NCI-H510A (cell line): ENCODE measurements at regions not wholly inside any gene's neighbourhood (a gene's known extent, or its start where the extent isn't known, plus 50 kb on each side); places are given as distances from the start of the nearest gene placed in this dataset.

Experiments used
- DNase-seq: peaks from one replicate; lab custom pipeline; 2025; lab: John Stamatoyannopoulos, UW

DNA sequence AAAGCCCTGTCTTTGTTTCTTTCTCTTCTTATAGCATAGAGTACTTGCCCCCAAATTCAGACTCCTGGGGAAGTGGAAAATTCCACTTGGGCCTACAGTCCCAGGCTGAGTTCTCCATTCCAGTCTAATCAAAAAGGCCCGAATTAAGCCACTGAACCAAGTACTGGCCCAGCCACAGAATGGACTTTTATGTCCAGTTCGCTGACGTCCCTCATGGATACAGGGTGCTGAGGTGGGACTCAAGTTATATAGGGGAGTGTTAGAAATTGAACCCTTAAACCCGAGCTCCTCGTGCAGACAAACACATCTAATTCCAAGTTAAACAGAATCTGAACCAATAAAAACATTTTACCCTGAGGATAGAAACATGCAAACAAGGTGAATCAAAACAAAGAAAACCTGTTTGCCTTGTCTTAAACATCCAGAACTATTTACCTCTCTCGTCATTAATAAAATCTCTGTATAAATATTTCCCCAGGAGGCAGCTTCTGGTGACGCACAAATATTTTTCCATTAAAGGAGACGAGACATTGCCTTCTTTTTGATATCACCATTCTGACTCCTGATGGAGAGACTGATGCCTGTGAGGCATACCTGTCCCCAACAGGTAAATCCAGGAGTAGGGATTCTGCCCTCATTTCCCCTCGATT, 136.8 kb upstream of the ARL4C start:
- DNase-seq: no peak

DNA sequence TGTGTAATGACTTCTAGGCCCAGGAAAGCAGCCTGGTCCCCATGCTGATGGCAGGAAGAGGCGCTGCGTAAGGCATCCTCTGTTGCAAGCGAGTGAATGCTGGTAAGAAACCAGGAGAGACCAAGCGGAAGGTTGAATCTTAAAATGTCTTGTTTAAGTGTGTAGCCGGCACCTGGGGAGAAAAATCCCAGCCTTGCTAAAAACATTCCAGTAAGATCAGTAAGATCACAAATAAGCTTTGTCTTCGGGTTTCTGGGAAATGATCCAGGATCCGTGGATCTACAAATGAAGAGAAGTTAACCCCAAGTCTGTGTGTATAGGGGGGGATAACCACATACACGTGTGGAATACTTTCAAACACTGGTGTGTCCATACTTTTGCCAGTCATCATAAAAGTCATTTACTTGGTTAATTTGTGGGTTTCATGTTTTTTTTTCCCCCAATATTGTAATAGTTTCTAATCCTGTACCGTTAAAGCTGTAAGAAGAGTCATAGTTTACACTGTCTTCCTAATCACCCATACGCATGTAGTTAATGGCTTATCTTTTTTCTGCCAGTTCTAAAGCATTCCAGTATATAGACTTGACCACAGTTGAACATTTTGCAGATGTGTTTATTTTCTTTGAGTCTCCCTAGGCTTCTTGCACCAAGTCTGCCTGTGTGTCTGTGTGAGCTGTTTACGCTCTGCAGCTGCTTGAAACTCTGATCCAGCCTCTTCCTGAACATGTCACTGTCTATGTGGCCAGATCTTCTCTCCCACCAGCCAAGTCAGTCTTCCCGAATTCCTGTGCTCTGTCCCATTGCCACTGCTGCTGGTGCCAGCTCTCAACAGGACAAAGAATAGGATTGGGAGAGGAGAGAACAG, 135.9 kb upstream of the ARL4C start:
- DNase-seq: no peak

DNA sequence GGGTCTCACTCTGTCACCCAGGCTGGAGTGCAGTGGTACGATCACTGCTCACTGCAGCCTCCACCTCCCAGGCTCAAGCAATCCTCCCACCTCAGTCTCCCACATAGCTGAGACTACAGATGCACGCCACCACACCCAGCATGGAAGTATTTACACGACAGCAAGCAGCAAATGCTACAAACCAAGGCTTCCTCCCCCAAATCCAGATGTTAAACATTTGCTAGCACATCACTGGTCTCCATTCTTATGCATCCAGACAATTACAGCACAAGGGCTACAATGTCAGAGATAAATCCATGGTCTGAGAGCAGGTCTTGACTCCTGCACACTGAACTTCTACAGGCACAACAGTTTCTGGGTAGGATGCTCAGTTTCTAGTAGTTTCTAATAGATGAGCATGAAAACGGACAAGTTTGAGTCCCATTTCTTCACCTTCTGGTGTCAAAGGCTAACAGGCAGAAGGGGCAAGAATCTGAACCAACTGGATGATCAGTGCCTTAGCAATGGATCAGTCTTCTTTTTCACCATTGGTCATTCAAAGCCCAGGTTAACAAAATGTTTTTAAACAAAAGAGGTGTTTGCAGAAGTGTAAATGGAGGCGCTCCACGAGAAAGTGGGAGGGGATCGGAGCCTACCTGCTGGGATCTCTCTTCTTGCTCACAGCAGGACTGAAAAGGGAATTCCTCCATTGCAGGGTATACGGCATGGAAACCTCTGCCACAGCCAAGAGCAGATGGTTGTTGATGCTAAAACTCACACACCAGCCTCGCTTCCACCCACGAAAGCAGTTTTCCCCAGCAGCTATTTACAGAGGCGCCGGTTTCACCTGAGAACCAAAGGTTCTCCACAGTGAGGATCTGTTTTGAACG, 135.0 kb upstream of the ARL4C start:
- DNase-seq: no peak

DNA sequence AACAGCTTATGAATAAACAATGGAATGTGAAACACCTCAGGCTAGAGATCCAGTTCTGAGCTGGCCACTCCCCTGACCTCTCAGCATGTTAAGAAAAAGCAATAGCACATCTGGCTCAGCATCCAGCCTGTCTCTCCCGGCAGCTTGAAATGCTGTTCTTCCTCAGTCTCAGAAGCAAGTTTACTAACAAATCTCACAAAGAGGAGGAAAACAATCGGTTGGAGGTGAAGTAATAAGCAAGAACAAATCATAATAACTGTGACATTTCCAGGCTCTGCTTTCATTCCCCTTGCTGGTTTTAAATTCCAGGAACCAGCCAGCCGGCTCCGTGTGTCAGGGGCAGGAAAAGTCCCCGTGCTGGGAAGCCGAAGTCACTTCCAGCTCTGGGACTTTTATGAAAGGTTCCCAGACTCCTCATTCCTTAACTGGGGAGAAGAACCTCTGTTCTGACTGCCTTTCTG, 133.9 kb upstream of the ARL4C start:
- DNase-seq: no peak

DNA sequence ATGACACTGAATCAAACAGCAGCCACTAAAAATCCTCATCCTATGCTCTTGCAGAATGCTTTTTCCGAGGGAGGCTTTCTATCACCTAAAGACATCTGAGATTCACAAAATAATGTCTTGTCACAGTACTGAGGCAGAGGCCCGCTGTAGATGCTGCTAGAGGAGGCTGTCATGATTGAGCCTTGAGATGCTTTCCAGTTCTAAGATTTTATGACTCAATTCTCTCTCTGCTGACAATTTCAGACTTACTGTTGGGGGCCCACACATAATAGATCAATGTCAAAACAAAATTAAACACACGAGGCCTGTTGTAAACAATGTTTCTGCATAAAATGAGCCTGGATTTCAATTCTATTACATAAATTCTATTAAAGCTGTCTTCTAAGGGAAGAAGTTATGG, 132.7 kb upstream of the ARL4C start:
- no peak for DNase-seq

DNA sequence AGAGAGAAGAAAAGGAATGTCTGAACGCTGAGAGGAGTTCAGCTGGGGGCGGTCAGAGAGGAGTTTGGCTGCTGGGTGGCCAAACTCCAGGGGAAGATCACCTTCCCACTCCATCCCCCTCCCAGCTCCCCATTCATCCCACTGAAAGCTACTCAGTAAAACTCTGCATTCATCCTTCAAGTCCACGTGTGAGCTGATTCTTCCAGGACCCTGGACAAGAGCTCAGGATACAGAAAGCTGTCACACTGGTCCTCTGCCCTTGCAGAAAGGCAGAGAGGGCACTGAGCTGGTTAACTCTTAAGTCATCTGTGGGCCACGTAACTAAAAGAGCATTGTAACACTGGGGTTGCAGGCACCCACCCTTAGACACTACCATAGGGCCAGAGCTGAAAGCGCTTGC, 132.1 kb upstream of the ARL4C start:
- DNase-seq: no peak

DNA sequence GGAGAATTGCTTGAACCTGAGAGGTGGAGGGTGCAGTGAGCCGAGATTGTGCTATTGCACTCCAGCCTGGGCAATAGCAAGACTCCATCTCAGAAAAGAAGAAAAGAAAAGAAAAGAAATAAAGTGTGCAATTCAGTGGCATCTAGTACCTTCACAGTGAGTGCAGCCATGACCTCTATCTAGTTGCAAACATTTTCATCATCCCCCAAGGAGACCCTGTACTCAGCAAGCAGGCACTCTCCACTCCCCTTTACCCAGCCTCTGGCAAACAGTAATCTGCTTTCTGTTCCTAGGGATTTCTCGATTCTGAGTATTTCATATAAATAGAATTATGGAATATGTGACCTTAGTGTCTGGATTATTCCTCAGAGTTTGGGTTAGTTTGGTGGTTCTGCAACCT, 130.4 kb upstream of the ARL4C start:
- no peak for DNase-seq

DNA sequence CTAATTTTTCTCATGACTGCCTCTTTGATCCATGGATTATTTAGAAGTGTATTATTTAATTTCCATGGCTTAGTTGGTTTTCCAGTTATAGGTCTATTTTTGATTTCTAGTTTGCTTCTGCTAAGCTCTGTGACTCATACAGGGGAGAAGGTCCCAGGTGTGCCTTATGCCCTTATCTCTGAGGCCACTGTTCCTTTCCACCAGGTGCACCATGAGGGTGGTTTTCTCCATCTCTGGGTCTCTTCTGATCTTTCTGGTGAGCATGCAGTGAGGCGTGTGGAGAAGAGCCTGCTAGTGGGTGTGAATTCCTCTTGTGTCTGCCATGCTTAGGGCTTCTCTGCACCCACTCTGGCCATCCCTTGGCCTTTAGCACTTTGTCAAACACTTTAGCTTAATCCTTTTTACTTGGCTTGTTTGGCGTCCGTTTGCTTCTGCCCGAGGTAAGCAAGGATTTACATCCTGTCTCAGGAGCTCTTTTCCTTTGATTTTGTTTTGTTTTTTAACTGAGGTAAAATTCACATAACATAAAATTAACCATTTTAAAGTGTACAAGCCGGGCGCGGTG, 129.8 kb upstream of the ARL4C start:
- DNase-seq: no peak

DNA sequence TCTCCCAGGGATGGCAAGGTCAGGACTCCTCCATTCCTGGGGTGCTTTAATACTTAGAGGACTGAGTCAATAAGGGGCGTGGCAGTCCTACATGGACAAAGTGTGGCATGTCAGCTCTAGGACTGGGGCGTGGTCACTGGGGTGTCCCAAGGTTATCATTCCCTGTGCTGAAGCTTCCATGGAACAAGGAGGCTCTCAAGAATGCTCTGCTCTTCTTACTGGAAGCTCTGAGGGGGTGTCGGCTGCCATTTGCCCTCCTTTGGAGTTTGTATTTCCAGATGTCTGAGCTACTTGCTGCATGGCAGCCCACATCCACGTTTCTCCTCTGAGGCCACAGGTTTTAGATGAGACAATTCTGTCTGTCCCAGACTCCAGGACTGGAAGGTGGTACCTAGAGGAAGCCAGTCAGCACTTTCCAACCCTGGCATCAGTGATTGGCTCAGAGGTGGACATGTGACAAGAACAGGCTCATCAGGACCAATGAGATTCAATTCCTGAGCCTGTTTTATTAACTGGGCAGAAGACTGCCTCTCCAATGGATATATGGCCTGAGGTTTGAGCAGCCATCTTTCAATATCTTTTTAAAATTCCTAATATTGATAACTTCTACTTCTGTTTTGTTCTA, 128.9 kb upstream of the ARL4C start:
- no peak for DNase-seq

DNA sequence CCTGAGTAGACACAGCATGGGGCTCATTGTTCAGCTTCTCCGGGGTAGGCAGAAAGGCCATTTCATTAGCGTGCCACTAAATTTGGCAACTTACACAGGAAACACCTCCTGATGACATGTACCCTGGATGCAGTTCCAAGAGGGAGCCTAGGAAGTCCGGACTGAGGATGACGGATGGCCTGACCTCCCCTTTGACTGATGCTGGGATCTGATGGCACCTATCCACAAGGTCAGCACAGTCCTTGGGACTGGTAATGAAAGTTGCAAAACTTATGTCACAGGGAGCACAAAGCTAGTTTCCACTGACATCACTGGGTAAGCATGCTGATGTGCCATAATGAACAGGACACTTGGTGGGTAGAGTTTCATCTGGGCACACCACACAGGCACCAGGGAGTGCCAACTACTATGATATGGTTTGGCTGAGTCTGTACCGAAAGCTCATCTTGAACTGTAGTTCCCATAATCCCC, 126.7 kb upstream of the ARL4C start:
- DNase-seq: no peak

DNA sequence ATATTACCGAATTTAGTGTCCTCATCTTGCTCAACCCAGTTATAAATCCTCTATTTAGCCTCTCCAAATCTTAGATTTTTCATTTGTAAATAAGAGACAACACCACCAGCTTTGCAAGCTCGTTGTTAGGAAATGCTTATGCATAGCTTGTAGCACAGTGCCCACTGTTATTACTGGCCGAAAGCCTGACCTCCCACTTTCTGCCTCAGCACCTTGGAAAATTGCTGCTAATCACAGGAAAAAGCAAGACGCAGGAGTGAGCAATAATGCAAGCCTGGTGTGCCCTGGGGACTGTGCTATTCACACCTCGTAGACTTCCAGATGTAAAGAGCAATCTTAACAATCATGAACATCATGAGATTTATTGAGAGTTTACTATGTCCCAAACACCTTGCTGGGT, 124.2 kb upstream of the ARL4C start:
- no peak for DNase-seq

DNA sequence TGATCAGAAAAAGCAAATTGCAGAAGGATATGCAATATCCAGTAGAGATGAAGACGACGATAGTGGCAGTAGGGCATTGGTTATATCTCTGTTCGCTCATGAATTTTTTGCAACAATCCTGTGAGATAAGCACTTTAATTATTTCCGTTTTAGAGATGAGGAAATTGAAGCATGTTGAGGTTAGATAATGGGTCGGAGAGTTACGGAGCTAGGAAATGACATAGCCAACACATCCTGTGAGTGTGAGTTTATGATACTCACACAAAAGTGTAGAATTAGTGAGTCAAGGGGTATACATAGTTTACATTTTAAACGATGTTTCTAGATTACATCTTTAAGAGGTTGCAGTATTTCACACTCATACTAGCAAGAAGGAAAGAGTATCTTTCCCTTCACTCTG, 123.1 kb upstream of the ARL4C start:
- no peak for DNase-seq

DNA sequence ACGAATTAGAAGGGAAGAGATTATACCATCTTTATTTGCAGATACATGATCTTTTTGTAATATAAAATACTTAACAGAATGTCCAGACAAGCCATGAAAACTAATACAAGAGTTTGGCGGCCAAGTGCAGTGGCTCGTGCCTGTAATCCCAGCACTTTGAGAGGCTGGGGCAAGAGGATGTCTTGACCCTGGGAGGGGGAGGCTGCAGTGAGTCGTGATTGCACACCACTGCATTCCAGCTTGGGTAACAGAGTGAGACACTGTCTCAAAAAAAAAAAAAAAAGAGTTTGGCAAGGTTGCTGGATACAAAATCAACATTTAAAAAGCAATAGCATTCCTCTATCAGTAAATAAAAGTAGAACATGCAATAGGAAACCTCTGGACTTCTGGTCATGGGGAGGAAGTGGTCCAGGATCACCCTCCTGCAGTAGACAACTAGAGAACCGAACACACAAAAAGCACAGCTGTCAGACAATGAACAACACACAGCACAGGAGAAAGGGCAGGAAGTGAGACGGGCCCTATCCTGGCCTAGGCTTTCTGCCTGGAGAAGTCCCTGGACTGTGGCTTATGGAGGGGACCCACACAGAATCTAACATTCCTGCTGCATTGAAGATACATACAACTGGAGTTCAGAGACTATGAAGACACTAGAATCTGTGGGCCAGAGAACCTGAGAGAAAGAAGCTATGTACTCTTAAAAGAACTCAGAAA, 118.9 kb upstream of the ARL4C start:
- DNase-seq: no peak

DNA sequence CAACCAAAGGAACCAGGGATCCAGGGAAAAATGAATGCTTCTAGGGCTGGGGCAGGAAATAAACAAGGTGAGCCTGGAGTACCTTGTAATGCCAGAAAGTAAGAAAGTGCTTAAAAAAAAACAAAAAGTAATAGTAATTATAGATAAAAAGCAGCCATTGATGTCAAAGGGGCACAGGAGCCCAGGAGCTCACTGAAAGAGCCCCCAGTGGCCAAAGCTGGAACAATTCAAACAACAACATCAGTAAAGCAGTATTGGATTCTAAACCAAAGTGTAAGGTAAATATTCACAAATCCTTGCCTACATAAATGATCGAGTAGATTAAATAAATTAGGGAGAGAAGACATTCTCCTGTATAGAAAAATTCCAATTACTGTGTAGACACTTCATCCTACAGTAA, 114.3 kb upstream of the ARL4C start:
- no peak for DNase-seq

DNA sequence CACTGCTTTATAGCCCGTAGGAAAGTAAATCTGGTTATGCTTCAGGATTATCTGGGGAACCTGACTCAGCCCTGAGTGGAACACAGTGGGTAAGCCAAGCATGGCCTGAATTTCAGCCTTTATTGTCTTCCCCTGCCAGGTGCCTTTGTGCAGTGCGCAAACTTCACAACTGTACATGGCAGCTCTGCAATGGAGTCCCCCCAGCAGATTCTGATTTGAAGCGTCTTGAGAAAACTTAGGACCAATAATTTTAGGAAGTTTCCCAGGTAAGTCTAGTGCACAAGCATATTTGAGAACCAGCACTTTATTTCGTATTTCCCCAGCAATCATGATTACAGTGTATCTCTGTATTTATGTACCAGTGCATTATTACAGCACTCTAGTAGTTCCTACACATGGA, 112.1 kb upstream of the ARL4C start:
- no peak for DNase-seq

DNA sequence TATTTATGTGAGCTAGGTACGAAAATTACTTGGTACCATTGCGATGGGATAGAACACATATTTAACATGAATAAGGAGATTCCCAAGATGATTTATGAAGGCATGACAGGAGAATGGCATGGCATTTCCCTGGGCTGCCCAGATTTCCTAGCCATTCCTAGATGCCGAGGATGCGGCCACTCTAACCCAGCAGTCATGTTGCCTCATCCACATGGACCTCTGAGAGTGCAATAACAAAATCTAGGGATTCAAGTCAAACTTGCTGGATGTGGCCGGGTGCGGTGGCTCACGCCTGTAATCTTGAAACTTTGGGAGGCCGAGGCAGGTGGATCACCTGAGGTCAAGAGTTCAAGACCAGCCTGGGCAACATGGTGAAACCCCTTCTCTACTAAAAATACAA, 110.8 kb upstream of the ARL4C start:
- no peak for DNase-seq

DNA sequence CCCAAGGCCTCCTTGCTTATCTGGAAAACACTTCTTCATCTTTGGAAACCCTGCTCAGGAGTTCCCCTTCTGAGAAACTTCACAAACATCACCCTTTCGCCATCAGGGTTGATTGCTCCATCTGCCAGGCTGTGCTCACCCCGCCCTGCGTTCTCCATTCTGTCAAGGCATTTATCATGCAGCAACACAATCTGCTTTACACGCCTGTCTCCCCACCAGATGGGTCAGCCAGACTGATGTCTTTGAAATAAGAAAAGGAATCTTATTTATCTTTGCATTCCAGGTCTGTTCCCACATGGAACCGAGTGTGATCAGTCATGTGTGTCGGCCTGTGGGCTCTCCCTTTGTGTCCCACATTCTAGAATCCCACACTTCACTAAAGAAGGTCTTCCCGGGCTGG, 110.0 kb upstream of the ARL4C start:
- no peak for DNase-seq

DNA sequence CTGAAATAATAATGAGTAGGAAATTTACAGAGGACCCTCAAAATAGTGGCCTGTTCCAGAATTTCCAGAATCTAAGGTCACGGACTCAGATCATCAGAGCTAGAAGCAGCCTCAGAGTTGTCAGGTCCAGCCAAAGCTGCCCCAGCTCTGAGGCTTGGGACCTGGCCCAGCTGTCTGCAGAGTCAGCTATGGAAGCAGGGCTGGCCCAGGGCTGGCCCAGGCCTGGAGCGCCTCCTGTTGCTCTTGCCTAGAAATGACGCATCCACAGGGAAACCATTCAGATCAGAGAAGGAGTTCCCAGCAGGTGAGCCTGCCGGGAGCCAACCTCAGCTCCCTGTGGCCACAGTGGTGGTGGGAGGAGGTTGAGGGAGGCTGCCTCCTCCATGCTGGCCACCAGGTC, 106.7 kb upstream of the ARL4C start:
- no peak for DNase-seq

DNA sequence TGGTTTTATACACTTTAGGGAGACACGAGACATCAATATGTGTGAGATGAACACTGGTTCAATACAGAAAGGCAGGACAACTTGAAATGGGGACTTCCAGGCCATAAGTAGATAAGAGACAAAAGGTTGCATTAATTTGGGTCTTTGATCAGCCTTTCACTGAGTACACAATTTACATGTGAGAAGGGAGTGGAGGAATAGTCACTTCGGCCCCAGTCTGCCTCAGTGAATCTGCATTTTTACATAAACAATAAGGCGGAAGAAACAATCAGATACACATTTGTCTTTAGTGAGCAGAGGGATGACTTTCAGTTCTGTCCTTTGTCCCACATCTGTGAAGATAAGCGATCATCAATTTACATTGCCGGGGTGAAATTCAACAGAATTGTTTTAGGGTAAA, 104.3 kb upstream of the ARL4C start:
- no peak for DNase-seq

DNA sequence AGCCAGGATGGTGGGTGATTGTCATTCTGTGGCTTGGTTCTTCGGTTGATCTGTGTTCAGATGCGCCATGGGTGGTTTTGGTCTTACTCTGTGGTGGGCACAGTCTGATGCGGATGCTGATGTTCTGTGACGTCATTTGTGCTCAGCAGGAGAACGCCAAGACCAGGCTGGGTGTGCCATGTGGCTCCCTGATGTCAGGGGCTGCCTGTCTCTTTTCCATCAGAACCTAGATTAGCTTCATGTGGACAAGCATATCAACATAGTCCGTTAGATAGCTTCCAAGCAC, 100.6 kb upstream of the ARL4C start:
- DNase-seq: no peak
